ENCODE measurements at regions not wholly inside any gene's neighbourhood (a gene's known extent, or its start where the extent isn't known, plus 50 kb on each side); places are given as distances from the start of the nearest gene placed in this dataset.

DNA sequence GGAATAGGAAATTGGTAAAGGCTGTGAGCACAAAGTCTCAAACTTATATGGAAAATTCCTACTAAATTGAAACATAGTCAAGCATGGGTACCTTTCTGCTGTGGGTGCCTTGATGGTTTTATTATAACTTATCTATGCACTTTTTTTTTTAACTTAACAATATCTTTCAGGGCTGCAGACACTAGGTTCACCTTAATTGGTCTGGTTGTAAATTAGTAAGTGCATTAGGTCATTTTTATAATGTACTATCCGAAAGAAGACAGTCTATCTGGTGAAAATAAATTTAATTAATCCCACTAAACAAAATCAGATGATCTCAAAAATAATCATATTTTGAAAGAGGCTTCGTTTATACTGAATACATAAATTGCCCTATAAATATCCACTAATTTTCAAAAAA, 446.8 kb upstream of the DCN start:
- TF ChIP-seq CTCF (conservative IDR thresholded peaks at IDR 0.05; ENCODE audit: low read depth, low read length) (no peak), EZH2 (IDR thresholded peaks at IDR 0.05; ENCODE audit: borderline replicate concordance, low read depth, low read length, poor library complexity, severe bottlenecking) (no peak)

Data from A673 (cell line).